LNCaP clone FGC (cell line): ENCODE measurements at regions not wholly inside any gene's neighbourhood (a gene's known extent, or its start where the extent isn't known, plus 50 kb on each side); places are given as distances from the start of the nearest gene placed in this dataset.

Experiments used
- DNase-seq: peaks from one replicate; pipeline ENCODE4 v3.0.0-alpha.2; 2011; ENCODE audit warnings: low read depth
- H3K4me3 ChIP-seq: 2 replicates; pipeline ENCODE4 v1.5.1; 2011; ENCODE audit warnings: mild to moderate bottlenecking, low read depth, low read length, control low read depth
- TF ChIP-seq, protein P1 (sequence below): IDR thresholded peaks from 2 replicates; pipeline ENCODE4 v1.5.1; 2012; ENCODE audit warnings: mild to moderate bottlenecking; ENCODE audit not compliant: control insufficient read depth, insufficient read depth; ENCODE audit errors: extremely low read depth

DNA sequence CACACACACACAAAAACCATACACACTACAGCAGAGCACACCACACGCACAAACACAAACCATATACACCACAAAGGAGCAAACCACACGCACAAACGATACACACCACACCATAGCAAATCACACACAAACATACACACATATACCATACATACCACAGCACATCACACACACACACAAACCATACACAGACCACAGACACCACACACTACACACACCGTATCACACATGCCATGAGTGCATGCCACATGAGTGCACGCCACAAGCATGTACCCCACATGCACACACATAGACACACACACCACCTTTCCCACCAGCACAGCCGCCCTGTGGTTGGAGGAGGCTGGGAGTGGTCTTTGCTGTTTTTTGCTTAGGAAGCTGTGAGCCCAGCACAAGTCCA is 517.1 kb upstream of the MYT1L start:
- DNase-seq: no peak
- TF ChIP-seq, protein P1, sequence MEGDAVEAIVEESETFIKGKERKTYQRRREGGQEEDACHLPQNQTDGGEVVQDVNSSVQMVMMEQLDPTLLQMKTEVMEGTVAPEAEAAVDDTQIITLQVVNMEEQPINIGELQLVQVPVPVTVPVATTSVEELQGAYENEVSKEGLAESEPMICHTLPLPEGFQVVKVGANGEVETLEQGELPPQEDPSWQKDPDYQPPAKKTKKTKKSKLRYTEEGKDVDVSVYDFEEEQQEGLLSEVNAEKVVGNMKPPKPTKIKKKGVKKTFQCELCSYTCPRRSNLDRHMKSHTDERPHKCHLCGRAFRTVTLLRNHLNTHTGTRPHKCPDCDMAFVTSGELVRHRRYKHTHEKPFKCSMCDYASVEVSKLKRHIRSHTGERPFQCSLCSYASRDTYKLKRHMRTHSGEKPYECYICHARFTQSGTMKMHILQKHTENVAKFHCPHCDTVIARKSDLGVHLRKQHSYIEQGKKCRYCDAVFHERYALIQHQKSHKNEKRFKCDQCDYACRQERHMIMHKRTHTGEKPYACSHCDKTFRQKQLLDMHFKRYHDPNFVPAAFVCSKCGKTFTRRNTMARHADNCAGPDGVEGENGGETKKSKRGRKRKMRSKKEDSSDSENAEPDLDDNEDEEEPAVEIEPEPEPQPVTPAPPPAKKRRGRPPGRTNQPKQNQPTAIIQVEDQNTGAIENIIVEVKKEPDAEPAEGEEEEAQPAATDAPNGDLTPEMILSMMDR: no peak
- no peak overlapping the region for H3K4me3 ChIP-seq

DNA sequence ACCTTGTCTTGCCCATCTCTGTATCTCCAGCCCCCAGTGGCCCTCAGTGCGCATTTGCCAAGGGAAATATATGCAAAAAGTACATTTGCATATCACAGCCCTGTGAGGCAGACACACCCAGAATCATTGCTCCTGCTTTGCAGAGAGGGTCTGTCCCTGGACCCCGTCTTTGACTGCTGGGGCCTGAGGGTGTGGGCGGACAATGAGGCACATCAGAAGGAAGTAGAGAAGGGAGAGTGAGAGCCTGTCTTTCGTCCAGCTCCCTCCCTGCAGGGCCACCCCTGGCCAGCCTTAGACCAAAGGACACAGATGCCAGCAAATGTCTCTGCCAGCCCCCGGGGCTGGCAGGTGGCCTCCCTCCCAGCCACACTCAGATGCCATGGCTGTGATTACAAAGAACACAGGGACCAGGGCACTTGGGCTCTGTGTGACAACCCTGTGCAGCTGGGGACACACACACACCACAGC is 516.2 kb upstream of the MYT1L start:
- TF ChIP-seq, protein P1: no peak
- DNase-seq: no peak
- H3K4me3 ChIP-seq: no peak overlapping the region

DNA sequence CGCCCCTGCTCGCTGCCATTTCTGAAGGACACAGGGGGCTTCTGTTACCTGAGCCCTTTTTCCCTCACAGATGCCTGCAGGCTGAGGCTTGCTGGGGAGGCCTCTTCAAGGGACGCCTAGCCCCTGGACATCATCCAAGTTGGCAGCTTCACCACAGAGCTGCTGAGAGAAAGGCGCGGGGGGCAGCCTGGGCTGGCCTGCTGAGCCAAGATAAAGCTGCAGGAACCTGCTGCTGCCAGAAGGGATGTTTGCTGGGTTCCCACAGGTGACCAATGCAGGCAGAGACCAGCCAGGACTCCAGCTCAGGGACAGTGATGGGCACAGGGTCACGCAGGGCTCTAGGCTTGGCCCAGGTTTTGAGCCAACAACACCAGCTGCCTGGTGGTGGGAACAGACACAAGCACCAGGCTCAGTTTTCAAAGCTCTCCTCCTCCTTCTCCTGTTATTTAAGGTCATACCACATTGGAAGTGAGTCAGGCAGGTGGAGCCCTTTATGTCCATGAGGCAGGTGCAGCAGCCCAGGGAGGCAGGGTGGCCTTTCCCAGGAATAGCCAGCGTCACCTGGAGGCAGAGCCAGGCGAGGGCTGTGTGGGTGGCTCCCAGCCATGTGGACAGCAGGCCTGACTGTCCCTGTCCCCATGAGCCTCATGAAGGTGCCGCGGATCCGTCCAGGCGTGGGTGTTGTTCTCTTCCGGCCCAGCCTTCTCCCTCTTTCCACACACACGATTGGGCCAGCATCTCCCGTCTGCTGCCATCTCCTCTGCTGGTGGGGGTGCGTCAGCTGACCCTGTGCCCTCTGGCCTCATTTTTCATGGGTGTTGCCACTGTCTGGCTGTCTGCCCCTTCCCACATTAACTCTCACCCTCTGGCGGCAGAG is 515.5 kb upstream of the MYT1L start:
- TF ChIP-seq, protein P1: no peak
- DNase-seq: no peak
- no peak overlapping the region for H3K4me3 ChIP-seq

DNA sequence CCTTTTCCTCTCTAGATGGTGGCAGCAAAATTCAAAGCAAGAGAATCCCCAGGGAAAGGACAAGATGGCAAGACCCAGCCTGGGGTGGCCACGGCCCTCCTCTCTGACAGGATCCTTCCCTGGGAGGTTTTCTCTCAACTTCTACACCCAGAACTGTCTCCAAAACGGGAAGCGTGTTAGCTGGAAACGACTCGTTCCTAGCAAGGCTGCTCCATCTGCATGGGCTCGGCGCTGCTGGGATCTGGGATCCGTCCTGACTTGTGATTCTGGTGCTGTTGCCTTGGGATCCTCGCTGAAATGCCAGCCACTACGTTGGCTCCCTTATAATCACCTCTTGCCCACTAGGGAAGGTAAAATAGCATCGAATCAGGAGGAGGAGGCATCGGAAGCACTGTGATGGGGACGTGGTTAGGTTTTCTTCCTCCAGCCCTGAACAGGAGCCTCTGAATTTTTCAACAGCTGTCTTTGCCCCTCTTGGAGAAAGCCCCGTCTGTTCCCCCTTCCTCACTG is 514.8 kb upstream of the MYT1L start:
- TF ChIP-seq, protein P1: no peak
- no peak overlapping the region for H3K4me3 ChIP-seq
- no peak for DNase-seq

DNA sequence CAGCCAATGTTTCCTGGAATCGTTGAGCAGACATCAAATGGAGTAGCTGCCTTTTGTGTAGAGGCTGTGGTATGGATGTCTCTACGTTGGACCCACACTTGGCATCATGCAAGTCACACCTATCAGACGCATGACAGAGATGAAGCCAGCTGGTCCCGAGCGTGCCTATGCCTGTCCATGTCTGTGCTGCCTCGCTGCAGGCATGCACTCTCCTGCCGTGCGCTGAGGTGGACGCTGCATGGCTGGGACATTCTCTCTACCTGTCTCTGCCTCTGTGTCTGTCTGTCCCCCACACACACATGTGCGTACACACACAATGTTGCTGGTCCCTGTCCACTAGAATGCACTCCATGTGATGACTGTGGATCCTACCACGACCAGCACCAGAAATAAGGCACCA is 514.2 kb upstream of the MYT1L start:
- TF ChIP-seq, protein P1: no peak
- DNase-seq: no peak
- H3K4me3 ChIP-seq: no peak overlapping the region

DNA sequence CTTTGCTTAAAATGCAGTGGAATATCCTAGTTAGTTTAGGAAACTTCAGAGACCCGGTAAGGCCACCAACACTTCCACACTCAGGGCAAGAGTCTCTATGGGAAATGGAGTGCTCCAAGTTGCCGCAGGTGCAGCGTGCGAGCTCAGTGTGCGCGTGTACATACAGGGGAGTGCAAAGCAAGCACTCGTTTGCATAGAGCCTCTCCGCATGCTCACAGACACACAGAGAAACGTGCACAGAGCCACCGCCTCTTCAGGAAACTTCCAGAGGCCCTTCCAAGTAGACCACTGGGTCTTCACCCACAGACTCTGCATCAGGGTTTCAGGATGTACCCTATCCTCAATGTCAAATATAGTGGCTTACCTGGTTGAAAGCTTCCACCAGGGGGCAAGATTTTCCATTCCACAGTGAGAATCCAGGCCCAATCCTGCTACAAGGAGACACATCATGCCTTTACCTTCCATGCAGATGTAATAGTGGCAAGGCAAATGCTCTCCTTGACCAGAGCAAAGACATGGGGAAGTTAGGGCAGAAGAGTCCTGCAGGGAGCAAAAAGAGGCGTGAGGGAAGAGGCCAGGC is 513.0 kb upstream of the MYT1L start:
- no peak overlapping the region for H3K4me3 ChIP-seq
- no peak for DNase-seq

More for the DNA sequence above, 513.0 kb upstream of the MYT1L start:
- TF ChIP-seq, protein P1: peak; percentile 43
